ENCODE measurements at regions not wholly inside any gene's neighbourhood (a gene's known extent, or its start where the extent isn't known, plus 50 kb on each side); places are given as distances from the start of the nearest gene placed in this dataset.

DNA sequence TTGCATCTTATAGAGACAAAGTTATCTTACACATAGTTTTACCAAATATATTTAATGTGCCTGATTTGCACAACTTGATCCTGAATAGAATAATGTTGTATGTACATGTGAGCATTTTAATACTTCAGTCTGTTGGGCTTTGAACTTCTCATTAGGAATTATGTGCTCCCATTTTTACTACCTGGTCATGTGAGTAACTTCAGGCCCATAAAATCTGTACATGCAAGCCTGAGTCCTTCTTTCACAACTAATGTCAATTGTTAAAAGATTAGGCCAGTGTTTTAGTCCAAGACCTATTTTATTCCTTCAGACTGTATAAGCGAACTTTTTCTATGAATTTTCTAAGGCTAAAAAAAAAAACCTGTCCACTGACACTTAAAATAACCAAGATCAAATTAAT is 715.4 kb downstream of the CDH8 start:
- no peak overlapping the region for H3K4me3 ChIP-seq (replicated peaks in 1 of 2; ENCODE audit: low read depth in 2 of 2, low read length in 2 of 2)
- DNase-seq (ENCODE audit: low read depth in 2 of 2): no peak
- TF ChIP-seq, protein P1, sequence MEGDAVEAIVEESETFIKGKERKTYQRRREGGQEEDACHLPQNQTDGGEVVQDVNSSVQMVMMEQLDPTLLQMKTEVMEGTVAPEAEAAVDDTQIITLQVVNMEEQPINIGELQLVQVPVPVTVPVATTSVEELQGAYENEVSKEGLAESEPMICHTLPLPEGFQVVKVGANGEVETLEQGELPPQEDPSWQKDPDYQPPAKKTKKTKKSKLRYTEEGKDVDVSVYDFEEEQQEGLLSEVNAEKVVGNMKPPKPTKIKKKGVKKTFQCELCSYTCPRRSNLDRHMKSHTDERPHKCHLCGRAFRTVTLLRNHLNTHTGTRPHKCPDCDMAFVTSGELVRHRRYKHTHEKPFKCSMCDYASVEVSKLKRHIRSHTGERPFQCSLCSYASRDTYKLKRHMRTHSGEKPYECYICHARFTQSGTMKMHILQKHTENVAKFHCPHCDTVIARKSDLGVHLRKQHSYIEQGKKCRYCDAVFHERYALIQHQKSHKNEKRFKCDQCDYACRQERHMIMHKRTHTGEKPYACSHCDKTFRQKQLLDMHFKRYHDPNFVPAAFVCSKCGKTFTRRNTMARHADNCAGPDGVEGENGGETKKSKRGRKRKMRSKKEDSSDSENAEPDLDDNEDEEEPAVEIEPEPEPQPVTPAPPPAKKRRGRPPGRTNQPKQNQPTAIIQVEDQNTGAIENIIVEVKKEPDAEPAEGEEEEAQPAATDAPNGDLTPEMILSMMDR (IDR thresholded peaks at IDR 0.05; ENCODE audit: low read depth, low read length): no peak

DNA sequence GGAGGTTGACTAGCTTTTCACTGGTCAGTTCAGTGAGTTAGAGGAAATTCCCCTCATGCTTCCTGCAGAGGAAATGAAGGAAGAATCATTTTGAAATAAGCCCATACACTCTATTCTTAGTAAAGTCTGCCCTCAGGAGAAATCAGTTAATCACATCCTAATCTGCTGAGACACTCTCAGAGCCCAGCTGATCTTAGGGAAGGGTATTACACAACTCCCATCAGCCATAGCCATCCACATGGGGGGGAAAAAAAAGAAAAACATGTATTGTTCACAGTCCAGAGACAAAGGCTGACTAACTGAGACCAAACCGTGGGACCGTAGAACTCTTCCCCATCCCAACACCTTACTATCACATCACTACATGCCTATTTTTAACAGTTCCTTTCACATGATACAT is 722.3 kb downstream of the CDH8 start:
- DNase-seq (ENCODE audit: low read depth in 2 of 2): peak in 1 of 2 donors; percentile 40
- TF ChIP-seq, protein P1 (IDR thresholded peaks at IDR 0.05; ENCODE audit: low read depth, low read length): no peak
- H3K4me3 ChIP-seq (replicated peaks in 1 of 2; ENCODE audit: low read depth in 2 of 2, low read length in 2 of 2): no peak overlapping the region

DNA sequence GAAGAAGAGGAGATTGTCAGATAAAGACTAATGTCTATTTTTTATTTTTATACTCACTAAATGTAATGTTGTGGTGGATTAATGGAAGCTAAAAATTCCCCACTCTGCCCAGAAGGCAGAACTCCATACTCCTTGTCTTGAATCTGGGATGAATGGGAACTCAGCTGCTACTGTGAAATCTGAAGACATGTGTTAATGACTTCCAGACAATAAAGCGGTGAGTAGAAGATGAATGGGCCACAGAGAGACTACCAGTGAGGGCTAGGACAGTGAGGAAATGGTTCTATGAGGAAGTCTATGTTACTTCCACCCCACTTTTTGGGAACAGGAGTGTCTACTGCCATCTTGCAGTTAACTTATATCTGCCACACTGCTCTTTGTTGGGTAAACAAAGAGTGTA is 726.9 kb downstream of the CDH8 start:
- DNase-seq (ENCODE audit: low read depth in 2 of 2): no peak
- no peak overlapping the region for H3K4me3 ChIP-seq (replicated peaks in 1 of 2; ENCODE audit: low read depth in 2 of 2, low read length in 2 of 2)
- TF ChIP-seq, protein P1 (IDR thresholded peaks at IDR 0.05; ENCODE audit: low read depth, low read length): no peak

DNA sequence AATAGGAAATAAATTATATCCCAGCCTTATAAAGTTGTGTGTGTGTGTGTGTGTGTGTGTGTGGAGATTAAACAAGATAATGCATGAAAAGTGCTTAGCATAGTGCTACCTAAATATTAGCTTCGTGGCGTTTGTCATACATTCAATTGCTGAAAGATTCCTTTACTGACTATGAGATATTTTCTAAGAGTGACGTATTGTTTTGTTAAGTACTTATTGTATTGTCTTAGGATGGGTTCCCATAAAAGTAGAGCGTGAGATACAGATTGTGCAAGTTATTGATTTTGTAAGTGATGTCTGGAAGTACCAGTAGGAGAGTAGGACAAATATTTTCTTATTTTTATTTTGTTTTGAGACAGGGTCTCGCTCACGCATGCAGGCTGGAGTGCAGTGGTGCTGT is 730.0 kb downstream of the CDH8 start:
- TF ChIP-seq, protein P1 (IDR thresholded peaks at IDR 0.05; ENCODE audit: low read depth, low read length): no peak
- DNase-seq (ENCODE audit: low read depth in 2 of 2): no peak

DNA sequence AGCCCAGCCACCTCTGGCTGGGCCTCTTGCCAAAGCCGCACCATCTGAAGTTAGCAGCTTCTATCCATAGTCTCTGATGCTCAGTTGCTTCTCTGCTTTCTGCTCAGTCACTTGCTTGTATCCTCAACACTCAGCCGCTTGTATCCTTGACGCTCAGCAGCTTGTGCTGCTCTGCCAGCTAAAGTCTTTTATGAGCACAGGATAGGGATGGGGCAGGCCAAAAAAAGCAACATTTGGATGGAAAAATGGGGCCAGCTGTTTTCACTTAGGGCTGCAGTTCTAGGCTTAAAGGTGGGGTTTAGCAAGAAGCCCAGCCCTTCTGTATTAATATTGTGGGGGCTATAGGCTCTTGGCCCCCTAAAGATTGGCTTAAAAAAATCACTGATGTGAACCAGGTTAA is 739.4 kb downstream of the CDH8 start:
- DNase-seq (ENCODE audit: low read depth in 2 of 2): no peak
- TF ChIP-seq, protein P1 (IDR thresholded peaks at IDR 0.05; ENCODE audit: low read depth, low read length): no peak
- H3K4me3 ChIP-seq (replicated peaks in 1 of 2; ENCODE audit: low read depth in 2 of 2, low read length in 2 of 2): no peak overlapping the region

More for the DNA sequence above, 730.0 kb downstream of the CDH8 start:
- no peak overlapping the region for H3K4me3 ChIP-seq (replicated peaks in 1 of 2; ENCODE audit: low read depth in 2 of 2, low read length in 2 of 2)

DNA sequence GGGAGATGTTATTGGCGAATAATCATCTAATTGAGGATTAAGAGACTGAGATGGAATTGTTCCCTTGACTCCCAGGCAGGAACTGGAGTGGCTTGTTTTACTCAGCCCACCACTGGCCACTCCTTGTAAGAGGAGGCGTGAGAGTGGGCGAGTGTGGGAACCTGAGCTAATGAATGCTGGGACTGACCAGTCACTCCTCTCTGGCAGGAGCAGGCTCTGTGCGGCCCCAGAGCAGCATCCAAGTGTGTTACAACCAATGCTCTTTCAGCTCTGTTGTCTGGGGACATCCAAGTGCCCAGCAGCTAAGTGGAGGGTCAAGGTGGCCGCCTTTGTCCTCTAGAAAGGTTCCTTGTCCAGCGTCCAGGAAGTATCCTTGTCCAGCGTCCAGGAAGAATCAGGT is 739.9 kb downstream of the CDH8 start:
- no peak overlapping the region for H3K4me3 ChIP-seq (replicated peaks in 1 of 2; ENCODE audit: low read depth in 2 of 2, low read length in 2 of 2)
- DNase-seq (ENCODE audit: low read depth in 2 of 2): no peak
- TF ChIP-seq, protein P1 (IDR thresholded peaks at IDR 0.05; ENCODE audit: low read depth, low read length): no peak

DNA sequence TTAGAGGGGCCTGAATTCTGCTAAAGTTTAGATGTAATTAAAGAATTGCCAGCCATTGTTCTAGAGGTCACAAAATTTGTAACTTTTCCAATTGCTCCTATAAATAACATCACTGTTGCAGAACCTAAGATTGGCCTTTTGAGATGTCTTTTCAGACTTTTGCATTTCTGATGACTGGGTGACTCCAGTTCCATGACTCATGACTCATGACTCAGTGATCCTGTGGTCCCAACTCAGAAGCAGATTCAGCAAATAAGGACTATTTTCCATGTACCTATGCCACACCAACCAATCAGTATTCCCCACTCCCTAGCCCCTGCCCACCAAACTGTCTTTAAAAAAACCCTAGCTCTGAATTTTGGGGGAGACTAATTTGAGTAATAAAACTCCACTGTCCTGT is 740.9 kb downstream of the CDH8 start:
- peak in 1 of 2 donors; percentile 8 for DNase-seq (ENCODE audit: low read depth in 2 of 2)
- TF ChIP-seq, protein P1 (IDR thresholded peaks at IDR 0.05; ENCODE audit: low read depth, low read length): no peak
- H3K4me3 ChIP-seq (replicated peaks in 1 of 2; ENCODE audit: low read depth in 2 of 2, low read length in 2 of 2): no peak overlapping the region
